ENCODE measurements at regions not wholly inside any gene's neighbourhood (a gene's known extent, or its start where the extent isn't known, plus 50 kb on each side); places are given as distances from the start of the nearest gene placed in this dataset.

GRCh38 chr15:98555173-98555515, 93.2 kb upstream of the IGF1R start:
- DNase-seq (ENCODE audit: low read depth): no peak

- DNase-seq (ENCODE audit: low read depth): no peak
Observed at GRCh38 chr15:98556321-98556720, 92.0 kb upstream of the IGF1R start.

GRCh38 chr15:98560338-98560737, 88.0 kb upstream of the IGF1R start:
- DNase-seq (ENCODE audit: low read depth): no peak

GRCh38 chr15:98561169-98561941, 87.0 kb upstream of the IGF1R start:
- no peak for DNase-seq (ENCODE audit: low read depth)

- no peak for DNase-seq (ENCODE audit: low read depth)
Observed at GRCh38 chr15:98562331-98562937, 85.9 kb upstream of the IGF1R start.

GRCh38 chr15:98565566-98565965, 82.8 kb upstream of the IGF1R start:
- DNase-seq (ENCODE audit: low read depth): no peak

- no peak for DNase-seq (ENCODE audit: low read depth)
Observed at GRCh38 chr15:98567951-98568350, 80.4 kb upstream of the IGF1R start.

GRCh38 chr15:98568382-98569017, 79.8 kb upstream of the IGF1R start:
- DNase-seq (ENCODE audit: low read depth): no peak

GRCh38 chr15:98570119-98570518, 78.2 kb upstream of the IGF1R start:
- no peak for DNase-seq (ENCODE audit: low read depth)

GRCh38 chr15:98580572-98580971, 67.8 kb upstream of the IGF1R start:
- no peak for DNase-seq (ENCODE audit: low read depth)

GRCh38 chr15:98581715-98582114, 66.6 kb upstream of the IGF1R start:
- DNase-seq (ENCODE audit: low read depth): no peak

- DNase-seq (ENCODE audit: low read depth): no peak
Observed at GRCh38 chr15:98582900-98583554, 65.3 kb upstream of the IGF1R start.

GRCh38 chr15:98583771-98584430, 64.4 kb upstream of the IGF1R start:
- DNase-seq (ENCODE audit: low read depth): no peak

- DNase-seq (ENCODE audit: low read depth): no peak
Observed at GRCh38 chr15:98586066-98586465, 62.3 kb upstream of the IGF1R start.

GRCh38 chr15:98592136-98592535, 56.2 kb upstream of the IGF1R start:
- no peak for DNase-seq (ENCODE audit: low read depth)

- DNase-seq (ENCODE audit: low read depth): no peak
Observed at GRCh38 chr15:98596131-98596530, 52.2 kb upstream of the IGF1R start.

GRCh38 chr15:98596885-98597392, 51.4 kb upstream of the IGF1R start:
- no peak for DNase-seq (ENCODE audit: low read depth)

- DNase-seq (ENCODE audit: low read depth): no peak
Observed at GRCh38 chr15:98597666-98598065, 50.7 kb upstream of the IGF1R start.

Data from GM04504 (cell line).